ENCODE measurements at regions not wholly inside any gene's neighbourhood (a gene's known extent, or its start where the extent isn't known, plus 50 kb on each side); places are given as distances from the start of the nearest gene placed in this dataset.

- DNase-seq: no peak
- no peak for TF ChIP-seq CTCF (IDR thresholded peaks at IDR 0.05; ENCODE audit: low read depth, low read length)
- H3K9me3 ChIP-seq: no peaks in the 10 kb centered on the region
- no peaks in the 10 kb centered on the region for H3K27me3 ChIP-seq
- no peaks in the 10 kb centered on the region for H3K36me3 ChIP-seq
- no peaks in the 10 kb centered on the region for H3K4me1 ChIP-seq
- no peak overlapping the region for H3K4me3 ChIP-seq (ENCODE audit: low read depth, low read length)
Observed at GRCh38 chr6:129954749-129955431, 63.5 kb upstream of the L3MBTL3 start.

- no peak for DNase-seq
- TF ChIP-seq CTCF (IDR thresholded peaks at IDR 0.05; ENCODE audit: low read depth, low read length): no peak
- no peaks in the 10 kb centered on the region for H3K9me3 ChIP-seq
- H3K27me3 ChIP-seq: 0 out of 2 replicates have a peak, but pooled peaks cover 4% of the 10 kb centered on the region
- no peaks in the 10 kb centered on the region for H3K4me1 ChIP-seq
- no peak overlapping the region for H3K4me3 ChIP-seq (ENCODE audit: low read depth, low read length)
- H3K36me3 ChIP-seq: no peaks in the 10 kb centered on the region
Observed at GRCh38 chr6:129947797-129948196, 70.6 kb upstream of the L3MBTL3 start.

GRCh38 chr6:129946439-129947140 lies 71.8 kb upstream of the L3MBTL3 start:
- 0 out of 2 replicates have a peak, but pooled peaks cover 4% of the 10 kb centered on the region for H3K27me3 ChIP-seq
- DNase-seq: no peak
- H3K36me3 ChIP-seq: no peaks in the 10 kb centered on the region
- H3K4me1 ChIP-seq: no peaks in the 10 kb centered on the region
- H3K4me3 ChIP-seq (ENCODE audit: low read depth, low read length): no peak overlapping the region
- no peak for TF ChIP-seq CTCF (IDR thresholded peaks at IDR 0.05; ENCODE audit: low read depth, low read length)
- no peaks in the 10 kb centered on the region for H3K9me3 ChIP-seq

- no peak overlapping the region for H3K4me3 ChIP-seq (ENCODE audit: low read depth, low read length)
- peaks cover 4% of the 10 kb centered on the region; the same call in 1 of the 2 replicates for H3K27me3 ChIP-seq
- H3K9me3 ChIP-seq: no peaks in the 10 kb centered on the region
- no peak for TF ChIP-seq CTCF (IDR thresholded peaks at IDR 0.05; ENCODE audit: low read depth, low read length)
- H3K4me1 ChIP-seq: no peaks in the 10 kb centered on the region
- no peak for DNase-seq
- no peaks in the 10 kb centered on the region for H3K36me3 ChIP-seq
Observed at GRCh38 chr6:129943637-129944271, 74.6 kb upstream of the L3MBTL3 start.

GRCh38 chr6:129940454-129941195 lies 77.8 kb upstream of the L3MBTL3 start:
- Histone ChIP-seq H3K4me3 (ENCODE audit: low read depth, low read length) (no peak overlapping the region), H3K36me3 (no peaks in the 10 kb centered on the region), H3K4me1 (no peaks in the 10 kb centered on the region), H3K9me3 (no peaks in the 10 kb centered on the region), H3K27me3 (peaks cover 4% of the 10 kb centered on the region)
- no peak for TF ChIP-seq CTCF (IDR thresholded peaks at IDR 0.05; ENCODE audit: low read depth, low read length)
- DNase-seq: no peak
